HEK293T (cell line): ENCODE measurements at regions not wholly inside any gene's neighbourhood (a gene's known extent, or its start where the extent isn't known, plus 50 kb on each side); places are given as distances from the start of the nearest gene placed in this dataset.

Source experiments
- CTCF ChIA-PET: fragments of 350-600 bp; formaldehyde crosslinking; extraction: SDS; loops from one replicate; lab custom pipeline; 2021; ENCODE audit warnings: antibody characterized with exemption, inconsistent platforms; lab: Yijun Ruan, JAX
- POLR2A ChIA-PET: fragments of 350-600 bp; formaldehyde crosslinking; extraction: SDS; loops from one replicate; lab custom pipeline; 2020; ENCODE audit warnings: antibody characterized with exemption, inconsistent platforms; lab: Yijun Ruan, JAX
- DNase-seq: peaks from one replicate; pipeline ENCODE4 v3.0.0; 2012; ENCODE audit warnings: mixed read lengths; ENCODE audit errors: extremely low spot score
- ARNT ChIP-seq: fragments of 450-650 bp; IDR thresholded peaks from 2 replicates; pipeline ENCODE4 v1.6.1; 2017; ENCODE audit warnings: mild to moderate bottlenecking
- BHLHE40 ChIP-seq: fragments of 450-650 bp; IDR thresholded peaks from 2 replicates; pipeline ENCODE4 v1.6.1; 2016; ENCODE audit warnings: mild to moderate bottlenecking, moderate library complexity, borderline replicate concordance
- CTBP1 ChIP-seq: fragments of 450-650 bp; IDR thresholded peaks from 2 replicates; pipeline ENCODE4 v1.6.1; 2016; ENCODE audit warnings: borderline replicate concordance
- ELF4 ChIP-seq: fragments of 450-650 bp; IDR thresholded peaks from 2 replicates; pipeline ENCODE4 v1.6.1; 2017; ENCODE audit warnings: antibody characterized with exemption
- FOXA1 ChIP-seq: fragments of 450-650 bp; IDR thresholded peaks from 2 replicates; pipeline ENCODE4 v1.6.1; 2016; ENCODE audit warnings: mild to moderate bottlenecking
- FOXK2 ChIP-seq: fragments of 450-650 bp; IDR thresholded peaks from 2 replicates; pipeline ENCODE4 v1.6.1; 2016; ENCODE audit warnings: mild to moderate bottlenecking
- FOXM1 ChIP-seq: fragments of 450-650 bp; IDR thresholded peaks from 2 replicates; pipeline ENCODE4 v1.6.1; 2017; ENCODE audit warnings: mild to moderate bottlenecking, borderline replicate concordance
- HDGF ChIP-seq: fragments of 450-650 bp; IDR thresholded peaks from 2 replicates; pipeline ENCODE4 v1.6.1; 2017; ENCODE audit warnings: antibody characterized with exemption, borderline replicate concordance
- L3MBTL2 ChIP-seq: fragments of 450-650 bp; conservative IDR thresholded peaks from 2 replicates; pipeline ENCODE4 v1.6.1; 2016; ENCODE audit warnings: mild to moderate bottlenecking
- LEF1 ChIP-seq: fragments of 450-650 bp; IDR thresholded peaks from 2 replicates; pipeline ENCODE4 v1.6.1; 2017; ENCODE audit warnings: mild to moderate bottlenecking, borderline replicate concordance
- NFRKB ChIP-seq: fragments of 450-650 bp; IDR thresholded peaks from 2 replicates; pipeline ENCODE4 v1.6.1; 2016; ENCODE audit warnings: mild to moderate bottlenecking, moderate library complexity
- PKNOX1 ChIP-seq: fragments of 450-650 bp; IDR thresholded peaks from 2 replicates; pipeline ENCODE4 v1.6.1; 2016
- SP1 ChIP-seq: fragments of 450-650 bp; IDR thresholded peaks from 2 replicates; pipeline ENCODE4 v1.6.1; 2017
- SUZ12 ChIP-seq: fragments of 450-650 bp; IDR thresholded peaks from 2 replicates; pipeline ENCODE4 v1.6.1; 2016; ENCODE audit warnings: mild to moderate bottlenecking
- TARDBP ChIP-seq: fragments of 450-650 bp; IDR thresholded peaks from 2 replicates; pipeline ENCODE4 v1.6.1; 2016
- ZNF384 ChIP-seq: fragments of 450-650 bp; IDR thresholded peaks from 2 replicates; pipeline ENCODE4 v1.6.1; 2016

DNA sequence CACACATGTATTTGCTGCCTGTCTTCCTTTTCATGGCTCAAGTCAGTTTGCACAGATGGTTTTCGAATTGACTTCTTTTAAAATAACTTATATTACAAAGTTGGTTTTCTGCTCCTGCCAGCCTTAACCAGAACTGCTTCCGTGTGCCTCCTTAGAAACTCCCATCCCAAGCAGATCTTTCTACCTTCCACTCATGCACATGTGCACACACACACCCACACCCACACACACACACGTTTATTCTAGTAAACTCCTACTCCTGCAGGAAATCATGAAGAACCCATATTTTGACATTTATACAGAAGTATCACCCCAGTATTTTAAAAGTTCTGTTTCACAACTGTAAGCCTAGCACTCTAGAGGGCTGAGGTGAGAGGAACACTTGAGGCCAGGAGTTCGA lies 329.5 kb upstream of the SOX9 start:
- POLR2A ChIA-PET: no interaction called here
- no peak for DNase-seq
- TF ChIP-seq LEF1 (no peak), HDGF (no peak), FOXK2 (no peak), CTBP1 (no peak), FOXM1 (no peak), FOXA1 (no peak), L3MBTL2 (no peak), PKNOX1 (no peak), NFRKB (no peak), ZNF384 (no peak), ARNT (no peak), SP1 (no peak), TARDBP (no peak), SUZ12 (no peak), ELF4 (no peak), BHLHE40 (no peak)
- CTCF ChIA-PET: no interaction called here

DNA sequence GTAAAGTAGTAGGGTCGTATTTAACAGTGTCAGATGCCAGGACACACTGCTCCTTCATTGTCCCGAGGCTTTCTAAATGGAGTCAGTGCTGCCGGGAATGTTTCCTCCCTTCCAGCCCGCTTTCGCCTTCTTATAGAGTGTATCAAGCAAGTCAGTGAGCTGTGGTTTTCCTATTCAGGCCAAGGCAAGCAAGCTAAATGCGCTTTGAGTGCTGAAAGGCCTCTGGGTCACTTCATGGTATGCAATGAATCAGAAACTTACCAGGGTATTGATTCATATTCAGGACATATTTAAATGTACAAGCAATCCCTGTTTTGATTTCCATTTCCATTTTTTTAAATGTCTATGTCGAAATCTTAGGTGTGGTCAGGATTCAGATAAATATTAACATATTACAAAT lies 327.9 kb upstream of the SOX9 start:
- POLR2A ChIA-PET: no interaction called here
- no peak for DNase-seq
- CTCF ChIA-PET: no interaction called here
- TF ChIP-seq HDGF (no peak), SUZ12 (no peak), SP1 (no peak), FOXK2 (no peak), FOXM1 (no peak), NFRKB (no peak), FOXA1 (no peak)

- ChIA-PET CTCF (no interaction called here), POLR2A (no interaction called here)
- TF ChIP-seq L3MBTL2: no peak
- TF ChIP-seq LEF1: no peak
- TF ChIP-seq ELF4: no peak
- no peak for TF ChIP-seq TARDBP
- no peak for TF ChIP-seq SP1
- TF ChIP-seq FOXM1: no peak
- TF ChIP-seq FOXK2: no peak
- TF ChIP-seq CTBP1: no peak
- no peak for TF ChIP-seq HDGF
- no peak for DNase-seq
Observed at GRCh38 chr17:71793518-71793917, 327.3 kb upstream of the SOX9 start.

DNA sequence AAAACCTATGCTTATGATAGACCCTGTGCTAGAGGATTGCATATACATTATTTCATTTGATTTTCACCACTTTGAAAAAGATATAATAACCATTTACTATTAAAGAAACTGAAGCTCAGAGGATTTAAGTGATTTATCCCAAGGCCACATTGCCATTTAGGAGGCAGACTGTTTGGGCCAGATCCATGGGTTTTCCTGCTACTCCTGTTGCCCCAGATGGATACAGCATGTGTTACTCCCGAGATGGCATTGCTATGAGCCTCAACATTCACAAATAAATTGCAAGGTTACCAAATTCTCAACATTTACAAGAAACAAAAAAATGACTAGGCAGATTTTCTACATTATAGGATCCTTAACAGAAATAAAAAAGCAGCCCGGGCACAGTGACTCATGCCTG lies 322.1 kb upstream of the SOX9 start:
- ChIA-PET CTCF (no interaction called here), POLR2A (no interaction called here)
- TF ChIP-seq ZNF384 (no peak), HDGF (no peak), PKNOX1 (no peak), LEF1 (no peak), BHLHE40 (no peak), FOXK2 (no peak)
- DNase-seq: no peak

DNA sequence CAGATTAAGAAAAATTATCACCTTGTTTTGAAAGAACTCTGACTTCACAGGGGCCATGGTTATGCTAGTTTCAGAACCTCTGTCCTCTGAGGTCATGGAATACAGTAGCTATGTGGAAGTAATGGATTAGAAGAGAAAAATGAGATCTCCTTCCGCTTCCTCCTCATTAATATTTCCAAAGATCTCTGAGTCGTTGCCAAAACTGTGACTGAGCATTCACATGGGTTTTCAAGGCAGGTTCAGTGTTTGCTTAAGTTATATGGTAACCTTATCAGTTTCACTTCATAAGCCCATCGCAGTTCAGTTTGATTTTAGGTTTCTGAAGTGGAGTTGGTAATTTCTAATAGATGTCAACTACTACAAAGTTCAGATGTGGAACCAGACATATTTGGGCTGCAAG lies 321.2 kb upstream of the SOX9 start:
- CTCF ChIA-PET: no interaction called here
- DNase-seq: no peak
- TF ChIP-seq FOXA1 (no peak), NFRKB (no peak), PKNOX1 (no peak), CTBP1 (no peak), FOXK2 (no peak), ELF4 (no peak), HDGF (no peak)
- POLR2A ChIA-PET: no interaction called here

- POLR2A ChIA-PET: no interaction called here
- TF ChIP-seq FOXM1 (no peak), ZNF384 (no peak), HDGF (no peak), FOXA1 (no peak), LEF1 (no peak), PKNOX1 (no peak), FOXK2 (no peak), L3MBTL2 (no peak), ARNT (no peak), SP1 (no peak), CTBP1 (no peak), NFRKB (no peak)
- CTCF ChIA-PET: no interaction called here
- DNase-seq: no peak
Observed at GRCh38 chr17:71801301-71801700, 319.5 kb upstream of the SOX9 start.
